ENCODE measurements at regions not wholly inside any gene's neighbourhood (a gene's known extent, or its start where the extent isn't known, plus 50 kb on each side); places are given as distances from the start of the nearest gene placed in this dataset.

DNA sequence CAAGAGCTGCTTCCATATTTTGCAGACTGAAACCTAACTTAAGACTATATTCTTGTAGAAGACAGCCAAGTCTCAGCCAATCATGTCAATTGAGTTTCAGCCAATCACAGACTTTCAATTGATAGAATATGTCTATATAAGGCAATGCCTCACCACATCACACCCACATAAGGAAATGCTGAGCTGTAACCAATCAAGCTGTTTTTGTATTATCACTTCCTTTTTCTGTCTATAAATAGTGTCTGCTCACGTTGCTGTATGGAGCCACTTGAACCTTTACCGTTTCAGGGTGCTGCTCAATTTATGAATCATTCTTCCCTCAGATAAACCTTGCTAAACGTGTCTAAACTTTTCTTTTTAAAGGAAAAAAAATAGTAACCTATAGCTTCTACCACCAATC is 1554.4 kb upstream of the LRRTM1 start:
- no peak for TF ChIP-seq ZNF274 (IDR thresholded peaks at IDR 0.05; ENCODE audit: insufficient read depth, insufficient read length)
- TF ChIP-seq, protein P1, sequence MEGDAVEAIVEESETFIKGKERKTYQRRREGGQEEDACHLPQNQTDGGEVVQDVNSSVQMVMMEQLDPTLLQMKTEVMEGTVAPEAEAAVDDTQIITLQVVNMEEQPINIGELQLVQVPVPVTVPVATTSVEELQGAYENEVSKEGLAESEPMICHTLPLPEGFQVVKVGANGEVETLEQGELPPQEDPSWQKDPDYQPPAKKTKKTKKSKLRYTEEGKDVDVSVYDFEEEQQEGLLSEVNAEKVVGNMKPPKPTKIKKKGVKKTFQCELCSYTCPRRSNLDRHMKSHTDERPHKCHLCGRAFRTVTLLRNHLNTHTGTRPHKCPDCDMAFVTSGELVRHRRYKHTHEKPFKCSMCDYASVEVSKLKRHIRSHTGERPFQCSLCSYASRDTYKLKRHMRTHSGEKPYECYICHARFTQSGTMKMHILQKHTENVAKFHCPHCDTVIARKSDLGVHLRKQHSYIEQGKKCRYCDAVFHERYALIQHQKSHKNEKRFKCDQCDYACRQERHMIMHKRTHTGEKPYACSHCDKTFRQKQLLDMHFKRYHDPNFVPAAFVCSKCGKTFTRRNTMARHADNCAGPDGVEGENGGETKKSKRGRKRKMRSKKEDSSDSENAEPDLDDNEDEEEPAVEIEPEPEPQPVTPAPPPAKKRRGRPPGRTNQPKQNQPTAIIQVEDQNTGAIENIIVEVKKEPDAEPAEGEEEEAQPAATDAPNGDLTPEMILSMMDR (IDR thresholded peaks at IDR 0.05 in 2 of 3, conservative IDR thresholded peaks at IDR 0.05 in 1 of 3; ENCODE audit: control insufficient read depth in 2 of 3, extremely low read depth in 1 of 3, insufficient read depth in 1 of 3, low read depth in 3 of 3, low read length in 3 of 3) = no peak
- no peak for TF ChIP-seq SREBF2 (IDR thresholded peaks at IDR 0.05; ENCODE audit: low read length)
- no peak for TF ChIP-seq POLR2AphosphoS5 (IDR thresholded peaks at IDR 0.05; ENCODE audit: low read length)
- TF ChIP-seq, protein P2, sequence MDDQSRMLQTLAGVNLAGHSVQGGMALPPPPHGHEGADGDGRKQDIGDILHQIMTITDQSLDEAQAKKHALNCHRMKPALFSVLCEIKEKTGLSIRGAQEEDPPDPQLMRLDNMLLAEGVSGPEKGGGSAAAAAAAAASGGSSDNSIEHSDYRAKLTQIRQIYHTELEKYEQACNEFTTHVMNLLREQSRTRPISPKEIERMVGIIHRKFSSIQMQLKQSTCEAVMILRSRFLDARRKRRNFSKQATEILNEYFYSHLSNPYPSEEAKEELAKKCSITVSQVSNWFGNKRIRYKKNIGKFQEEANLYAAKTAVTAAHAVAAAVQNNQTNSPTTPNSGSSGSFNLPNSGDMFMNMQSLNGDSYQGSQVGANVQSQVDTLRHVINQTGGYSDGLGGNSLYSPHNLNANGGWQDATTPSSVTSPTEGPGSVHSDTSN (IDR thresholded peaks at IDR 0.05; ENCODE audit: insufficient replicate concordance, low read depth, low read length) = no peak
- TF ChIP-seq ESRRA (IDR thresholded peaks at IDR 0.05; ENCODE audit: low read length) = no peak
- TF ChIP-seq RAD21 (IDR thresholded peaks at IDR 0.05; ENCODE audit: insufficient read depth, low read depth, low read length) = no peak
- TF ChIP-seq RAD51 (IDR thresholded peaks at IDR 0.05) = no peak
